Peyer's patch (tissue), 4 donors: ENCODE measurements at regions not wholly inside any gene's neighbourhood (a gene's known extent, or its start where the extent isn't known, plus 50 kb on each side); places are given as distances from the start of the nearest gene placed in this dataset.

Experiments used
- DNase-seq, 3 donors: peaks; one replicate each; pipeline ENCODE4 v3.0.0-alpha.2; 2017 to 2019
- H3K27ac ChIP-seq, 4 donors: fragments of 200-600 bp; sonication (generic); one replicate each; pipeline ENCODE4 v1.5.1; 2016 to 2019
- H3K27me3 ChIP-seq, 2 donors: fragments of 200-600 bp; sonication (generic); one replicate each; pipeline ENCODE4 v1.5.1; 2019
- H3K36me3 ChIP-seq, 3 donors: fragments of 200-600 bp; sonication (generic); one replicate each; pipeline ENCODE4 v1.5.1; 2016 to 2019
- H3K4me1 ChIP-seq, 4 donors: fragments of 200-600 bp; sonication (generic); one replicate each; pipeline ENCODE4 v1.5.1; 2016 to 2019
- H3K4me3 ChIP-seq, 4 donors: fragments of 200-600 bp; sonication (generic); 1 replicate in 3 of 4; 2 replicates in 1 of 4; pipeline ENCODE4 v1.5.1; 2016 to 2019; ENCODE audit warnings: mild to moderate bottlenecking in 1 of 4
- H3K9me3 ChIP-seq, 4 donors: fragments of 200-600 bp; sonication (generic); one replicate each; pipeline ENCODE4 v1.5.1; 2016 to 2019; ENCODE audit warnings: mild to moderate bottlenecking in 1 of 4
- POLR2A ChIP-seq, 2 donors: fragments of 450-650 bp; IDR thresholded peaks; one replicate each; pipeline ENCODE4 v1.5.1; 2017; ENCODE audit warnings: antibody characterized with exemption in 2 of 2, mild to moderate bottlenecking in 2 of 2, moderate library complexity in 2 of 2
- TF ChIP-seq, protein P1 (sequence below), 6 experiments: fragments of 450-650 bp in 4 of 6; fragments of 200-600 bp in 2 of 6; sonication (generic) in 1 of 6; IDR thresholded peaks; one replicate each; pipeline ENCODE4 v1.5.1; 2017 to 2019; ENCODE audit warnings: antibody characterized with exemption in 6 of 6, mild to moderate bottlenecking in 3 of 6, moderate library complexity in 1 of 6

DNA sequence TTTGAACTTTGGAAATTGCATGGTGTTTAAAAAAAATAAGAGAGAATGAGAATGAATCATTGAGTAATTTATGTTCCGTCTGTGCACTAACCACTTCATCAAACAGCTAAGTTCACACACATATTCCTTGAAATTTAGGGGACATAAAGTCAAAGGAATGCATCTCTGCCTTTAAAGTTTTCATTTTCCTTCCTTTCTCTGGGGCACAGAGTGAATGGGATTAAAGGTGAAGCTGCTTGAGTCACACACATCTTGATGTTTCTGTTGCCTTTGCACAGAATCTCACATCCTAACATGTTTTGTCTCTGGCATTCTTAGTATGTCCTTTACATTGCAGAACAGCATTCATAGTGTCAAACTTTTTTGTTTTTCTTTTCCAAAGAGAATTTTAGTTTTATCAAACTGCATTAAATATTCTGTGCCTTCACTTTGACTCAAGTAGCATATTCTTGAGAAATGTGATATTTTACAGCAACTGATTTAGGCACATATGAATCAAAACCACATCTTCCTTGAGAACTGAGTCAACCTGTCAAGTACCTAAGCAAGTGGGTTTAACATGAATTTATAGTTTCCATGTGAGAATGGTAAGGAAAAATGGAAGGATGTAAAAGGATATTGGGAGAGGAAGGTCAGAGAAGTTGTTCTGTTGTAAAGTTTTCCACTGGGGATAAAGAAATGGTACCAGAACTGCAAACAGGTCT, 169.1 kb upstream of the THUMPD2 start:
- H3K27me3 ChIP-seq: no peaks in the 10 kb centered on the region
- H3K9me3 ChIP-seq: no peaks in the 10 kb centered on the region
- no peak overlapping the region for H3K4me3 ChIP-seq
- no peak for TF ChIP-seq POLR2A (IDR thresholded peaks at IDR 0.05)
- TF ChIP-seq, protein P1, sequence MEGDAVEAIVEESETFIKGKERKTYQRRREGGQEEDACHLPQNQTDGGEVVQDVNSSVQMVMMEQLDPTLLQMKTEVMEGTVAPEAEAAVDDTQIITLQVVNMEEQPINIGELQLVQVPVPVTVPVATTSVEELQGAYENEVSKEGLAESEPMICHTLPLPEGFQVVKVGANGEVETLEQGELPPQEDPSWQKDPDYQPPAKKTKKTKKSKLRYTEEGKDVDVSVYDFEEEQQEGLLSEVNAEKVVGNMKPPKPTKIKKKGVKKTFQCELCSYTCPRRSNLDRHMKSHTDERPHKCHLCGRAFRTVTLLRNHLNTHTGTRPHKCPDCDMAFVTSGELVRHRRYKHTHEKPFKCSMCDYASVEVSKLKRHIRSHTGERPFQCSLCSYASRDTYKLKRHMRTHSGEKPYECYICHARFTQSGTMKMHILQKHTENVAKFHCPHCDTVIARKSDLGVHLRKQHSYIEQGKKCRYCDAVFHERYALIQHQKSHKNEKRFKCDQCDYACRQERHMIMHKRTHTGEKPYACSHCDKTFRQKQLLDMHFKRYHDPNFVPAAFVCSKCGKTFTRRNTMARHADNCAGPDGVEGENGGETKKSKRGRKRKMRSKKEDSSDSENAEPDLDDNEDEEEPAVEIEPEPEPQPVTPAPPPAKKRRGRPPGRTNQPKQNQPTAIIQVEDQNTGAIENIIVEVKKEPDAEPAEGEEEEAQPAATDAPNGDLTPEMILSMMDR (IDR thresholded peaks at IDR 0.05): no peak
- no peaks in the 10 kb centered on the region for H3K4me1 ChIP-seq
- H3K27ac ChIP-seq: no peak overlapping the region
- no peaks in the 10 kb centered on the region for H3K36me3 ChIP-seq
- DNase-seq: no peak

DNA sequence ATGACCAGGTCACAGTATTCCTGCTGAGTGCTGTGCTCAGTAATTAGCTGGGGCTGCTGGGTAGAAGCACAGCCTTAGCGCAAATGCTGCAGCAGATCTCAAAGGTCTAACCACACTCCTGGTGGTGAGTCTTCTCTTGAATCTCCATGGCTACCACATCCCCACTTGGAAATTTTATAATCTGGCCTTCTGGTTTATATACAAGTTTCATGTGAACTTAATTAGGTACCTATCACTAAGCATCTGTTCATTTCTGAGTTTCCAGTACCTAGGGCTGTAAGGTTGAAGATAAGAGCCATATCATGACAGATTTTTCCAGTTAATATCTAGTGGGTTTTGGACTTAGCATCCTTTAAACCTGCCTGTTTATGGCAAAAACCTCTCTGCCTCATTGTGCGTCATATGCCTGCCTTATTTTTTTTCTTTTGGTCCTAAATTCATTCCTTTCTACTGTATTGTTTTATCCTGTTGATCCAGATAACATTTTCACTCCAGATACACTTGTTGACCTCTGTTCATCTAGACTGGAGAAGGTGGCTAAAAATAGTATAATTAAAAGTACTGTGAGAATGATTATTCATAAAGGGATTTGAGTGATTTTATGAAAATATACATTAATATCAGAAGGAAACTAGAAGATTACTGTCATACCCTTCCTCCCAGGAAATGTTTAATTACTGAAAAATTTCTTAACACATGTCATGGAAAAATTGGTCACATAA, 168.4 kb upstream of the THUMPD2 start:
- TF ChIP-seq POLR2A (IDR thresholded peaks at IDR 0.05): no peak
- TF ChIP-seq, protein P1 (IDR thresholded peaks at IDR 0.05): no peak
- no peak for DNase-seq
- Histone ChIP-seq H3K4me3 (no peak overlapping the region), H3K9me3 (no peaks in the 10 kb centered on the region), H3K27me3 (no peaks in the 10 kb centered on the region), H3K36me3 (no peaks in the 10 kb centered on the region), H3K27ac (no peak overlapping the region), H3K4me1 (no peaks in the 10 kb centered on the region)

DNA sequence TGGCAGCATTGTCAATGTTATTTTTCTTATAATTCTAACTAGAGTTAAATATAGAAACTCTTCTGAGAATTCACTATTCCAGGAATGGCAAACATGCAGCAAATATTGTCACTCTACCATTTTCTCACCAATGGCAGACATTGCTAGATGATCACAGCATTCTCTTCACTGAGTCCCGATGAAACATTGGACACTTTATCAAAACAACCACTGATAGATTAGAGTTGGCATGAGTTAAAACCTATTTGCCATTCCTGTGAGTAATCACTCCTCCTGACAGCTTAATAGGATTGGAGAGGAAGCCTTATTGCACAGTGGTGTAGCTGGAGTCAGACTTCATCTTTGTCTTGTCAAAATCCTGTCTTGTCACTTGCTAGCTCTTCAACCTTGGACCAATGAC, 163.9 kb upstream of the THUMPD2 start:
- no peak for DNase-seq
- Histone ChIP-seq H3K4me1 (no peaks in the 10 kb centered on the region), H3K4me3 (no peak overlapping the region), H3K9me3 (no peaks in the 10 kb centered on the region), H3K27ac (no peak overlapping the region), H3K27me3 (no peaks in the 10 kb centered on the region), H3K36me3 (no peaks in the 10 kb centered on the region)
- no peak for TF ChIP-seq POLR2A (IDR thresholded peaks at IDR 0.05)

DNA sequence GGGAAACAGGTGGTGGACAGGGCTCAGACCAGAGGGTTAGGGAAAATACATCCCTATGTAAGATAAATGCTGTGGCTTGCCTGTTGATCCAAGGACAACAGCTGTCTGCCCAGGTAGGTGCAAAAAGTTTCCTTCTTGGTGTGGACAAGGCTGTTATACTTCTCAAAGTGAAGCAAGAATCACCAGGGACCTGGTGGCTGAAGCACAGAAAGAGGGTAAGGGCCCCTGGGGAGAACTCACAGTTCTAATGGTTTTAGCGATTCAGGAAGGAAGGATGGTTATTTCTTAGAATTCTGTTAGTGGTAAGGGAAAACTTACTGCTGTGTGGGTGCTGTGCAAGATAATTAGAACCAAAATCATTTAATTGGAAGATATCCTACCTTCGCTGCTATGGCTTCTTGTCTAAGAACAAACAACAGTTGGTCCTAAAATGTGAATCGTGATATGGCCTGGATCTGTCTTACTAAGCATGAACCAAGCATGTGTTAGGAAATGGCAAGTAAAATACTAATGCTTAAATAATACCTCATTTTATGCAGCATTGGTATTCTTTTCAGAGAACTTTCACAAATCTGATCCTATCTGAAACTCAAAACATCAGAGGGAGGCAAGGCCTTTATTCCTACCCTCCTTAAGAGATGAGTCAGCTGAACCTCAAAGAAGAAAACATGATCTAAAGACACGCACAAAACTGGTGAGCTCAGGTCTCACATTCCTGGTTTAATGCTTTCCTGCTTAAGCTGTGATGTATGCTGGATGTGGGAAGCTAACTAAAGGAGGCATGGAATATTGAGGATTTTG, 159.2 kb upstream of the THUMPD2 start:
- Histone ChIP-seq H3K27me3 (no peaks in the 10 kb centered on the region), H3K4me1 (no peaks in the 10 kb centered on the region), H3K9me3 (no peaks in the 10 kb centered on the region), H3K27ac (no peak overlapping the region), H3K36me3 (no peaks in the 10 kb centered on the region), H3K4me3 (no peak overlapping the region)
- TF ChIP-seq POLR2A (IDR thresholded peaks at IDR 0.05): no peak
- TF ChIP-seq, protein P1 (IDR thresholded peaks at IDR 0.05): no peak
- DNase-seq: no peak

DNA sequence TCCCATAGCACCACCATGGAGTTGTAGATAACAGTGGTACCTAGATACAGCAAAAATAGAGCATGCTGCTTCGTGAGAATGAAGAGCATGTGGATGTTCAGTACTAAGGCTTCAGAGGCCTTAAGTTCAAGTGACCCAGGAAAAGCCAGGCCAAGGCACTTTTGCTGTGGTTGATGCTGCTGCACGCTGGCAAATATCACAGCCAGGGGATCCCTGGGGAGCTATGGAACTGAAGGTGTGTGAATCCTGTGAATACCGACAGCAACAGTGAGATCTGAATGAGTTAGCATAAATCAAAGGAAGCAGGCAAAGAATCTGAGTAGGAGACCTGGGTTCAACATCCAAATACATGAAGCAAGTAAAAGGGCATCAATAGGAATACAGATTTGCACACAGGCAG, 158.6 kb upstream of the THUMPD2 start:
- DNase-seq: no peak
- Histone ChIP-seq H3K27ac (no peak overlapping the region), H3K4me1 (no peaks in the 10 kb centered on the region), H3K36me3 (no peaks in the 10 kb centered on the region), H3K9me3 (no peaks in the 10 kb centered on the region), H3K27me3 (no peaks in the 10 kb centered on the region), H3K4me3 (no peak overlapping the region)
- TF ChIP-seq POLR2A (IDR thresholded peaks at IDR 0.05): no peak
- TF ChIP-seq, protein P1 (IDR thresholded peaks at IDR 0.05): no peak

DNA sequence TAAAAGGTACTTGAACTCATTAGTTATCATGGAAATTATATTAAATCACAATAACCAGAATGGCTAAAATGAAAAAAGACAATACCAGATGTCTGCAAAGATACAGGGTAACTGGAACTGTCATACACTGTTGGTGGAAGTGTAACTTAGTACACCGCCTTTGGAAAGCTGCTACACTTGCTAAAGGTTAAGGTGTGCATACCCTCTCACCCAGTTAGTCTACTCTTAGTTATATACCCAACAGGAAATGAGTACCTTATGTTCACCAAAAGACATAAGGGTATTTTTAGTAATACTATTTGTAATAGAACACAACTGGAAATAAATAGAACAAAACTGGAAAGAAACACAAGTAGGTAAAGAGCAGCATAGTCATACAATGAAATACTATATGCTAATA, 155.8 kb upstream of the THUMPD2 start:
- Histone ChIP-seq H3K9me3 (no peaks in the 10 kb centered on the region), H3K4me1 (no peaks in the 10 kb centered on the region), H3K27me3 (no peaks in the 10 kb centered on the region), H3K4me3 (no peak overlapping the region), H3K27ac (no peak overlapping the region), H3K36me3 (no peaks in the 10 kb centered on the region)
- TF ChIP-seq POLR2A (IDR thresholded peaks at IDR 0.05): no peak
- TF ChIP-seq, protein P1 (IDR thresholded peaks at IDR 0.05): no peak
- no peak for DNase-seq
